K562 (cell line): ENCODE measurements at regions not wholly inside any gene's neighbourhood (a gene's known extent, or its start where the extent isn't known, plus 50 kb on each side); places are given as distances from the start of the nearest gene placed in this dataset.

Experiments
- ATAC-seq: fragments of 200-7000 bp; cut with Tn5 transposase; 3 replicates; pipeline ENCODE4 v1.9.1; 2020; ENCODE audit warnings: moderate library complexity
- BruUV-seq: library from RNA; stranded (reverse); fragments of 400-500 nt; replicated peaks from 2 replicates; lab custom pipeline; 2021; lab: Mats Ljungman, UMichigan
- CTCF ChIA-PET: fragments of 300-600 bp; formaldehyde crosslinking; extraction: SDS; loops from one replicate; lab custom pipeline; 2021; ENCODE audit warnings: low intra/inter-chr PET ratio; lab: Yijun Ruan, JAX
- POLR2A ChIA-PET: fragments of 300-600, 350-650 bp; sonication (Branson Sonifier 250); formaldehyde crosslinking; extraction: SDS; loops from one replicate; lab custom pipeline; 2021; ENCODE audit warnings: antibody characterized with exemption, inconsistent platforms; lab: Yijun Ruan, JAX
- DNase-seq, 4 experiments: peaks; one replicate each; pipeline versions ENCODE4 v3.0.0 to v3.0.0-alpha.2; 2011 to 2018; ENCODE audit warnings: low spot score in 3 of 4, mixed read lengths in 3 of 4; ENCODE audit errors: extremely low read depth in 1 of 4
- FAIRE-seq: peaks from 2 replicates; lab custom pipeline; 2011; peaks lifted over from hg19 to GRCh38; lab: Jason Lieb, UNC
- H2AFZ ChIP-seq: 2 replicates; pipeline ENCODE4 v1.6.0; 2011; ENCODE audit warnings: low read depth, low read length, control low read depth, inconsistent platforms
- H3K27ac ChIP-seq: fragments of 200-600 bp; 3 replicates; pipeline ENCODE4 v1.8.0; 2011; ENCODE audit warnings: low read depth, mild to moderate bottlenecking, control low read depth, inconsistent platforms, low read length, moderate library complexity, mixed read lengths; ENCODE audit errors: extremely low read depth
- H3K27me3 ChIP-seq, 2 experiments: fragments of 300-600 bp in 1 of 2; 2 replicates in 1 of 2; 3 replicates in 1 of 2; pipeline versions ENCODE4 v1.6.0 to v1.8.0; 2011; ENCODE audit warnings: inconsistent platforms in 2 of 2, low read length in 2 of 2, mild to moderate bottlenecking in 1 of 2, mixed read lengths in 1 of 2, moderate library complexity in 1 of 2; ENCODE audit not compliant: control insufficient read depth in 2 of 2, insufficient read depth in 2 of 2
- H3K36me3 ChIP-seq: fragments of 300-600 bp; 3 replicates; pipeline ENCODE4 v1.8.0; 2011; ENCODE audit warnings: mild to moderate bottlenecking, low read length, inconsistent platforms; ENCODE audit not compliant: control insufficient read depth, insufficient read depth
- H3K4me1 ChIP-seq, 2 experiments: fragments of 200-600 bp in 1 of 2; replicated peaks in 1 of 2; 2 replicates in 1 of 2; 3 replicates in 1 of 2; pipeline versions ENCODE4 v1.5.1 to v1.8.0; 2011; ENCODE audit warnings: inconsistent platforms in 2 of 2, low read length in 2 of 2, mild to moderate bottlenecking in 1 of 2, mixed read lengths in 1 of 2, moderate library complexity in 1 of 2; ENCODE audit not compliant: control insufficient read depth in 2 of 2, insufficient read depth in 2 of 2
- H3K4me2 ChIP-seq: 2 replicates; pipeline ENCODE4 v1.6.1; 2011; ENCODE audit warnings: low read length, control low read depth, inconsistent platforms, mixed read lengths; ENCODE audit not compliant: insufficient read depth
- H3K4me3 ChIP-seq: fragments of 200-600 bp; sonication (generic), shearing (Covaris generic); 2 replicates; pipeline ENCODE4 v1.5.1; 2016; ENCODE audit warnings: control low read depth, inconsistent platforms
- H3K79me2 ChIP-seq: fragments of 200-600 bp; 3 replicates; pipeline ENCODE4 v1.8.0; 2011; ENCODE audit warnings: low read length, inconsistent platforms; ENCODE audit not compliant: control insufficient read depth, insufficient read depth
- H3K9ac ChIP-seq, 2 experiments: 2 replicates each; pipeline versions ENCODE4 v1.6.0 to v1.6.1; 2011; ENCODE audit warnings: low read depth in 2 of 2, low read length in 2 of 2, control low read depth in 1 of 2, inconsistent platforms in 1 of 2, mild to moderate bottlenecking in 1 of 2, mixed read lengths in 1 of 2; ENCODE audit not compliant: insufficient read depth in 1 of 2
- H3K9me1 ChIP-seq: one replicate; pipeline ENCODE4 v1.6.0; 2011; ENCODE audit warnings: inconsistent platforms, mild to moderate bottlenecking, low read length, moderate library complexity; ENCODE audit not compliant: control insufficient read depth, insufficient read depth
- H3K9me3 ChIP-seq: replicated peaks from 2 replicates; pipeline ENCODE4 v1.5.1; 2011; ENCODE audit warnings: low read depth, low read length, inconsistent platforms; ENCODE audit not compliant: control insufficient read depth, insufficient read depth
- H4K20me1 ChIP-seq: replicated peaks from 2 replicates; pipeline ENCODE4 v1.6.1; 2011; ENCODE audit warnings: low read length, inconsistent platforms, mixed read lengths; ENCODE audit not compliant: control insufficient read depth, insufficient read depth
- BRCA1 ChIP-seq, 2 experiments: fragments of 450-650 bp in 1 of 2; sonication (generic) in 1 of 2; formaldehyde crosslinking in 1 of 2; IDR thresholded peaks; 2 replicates each; pipeline versions ENCODE4 v1.5.0 to v1.6.1; 2017 to 2020; ENCODE audit warnings: mild to moderate bottlenecking in 1 of 2, missing genetic modification reagents in 1 of 2
- CCNT2 ChIP-seq: IDR thresholded peaks from 2 replicates; pipeline ENCODE4 v1.6.1; 2011; ENCODE audit warnings: borderline replicate concordance, low read depth, mild to moderate bottlenecking, moderate library complexity, mixed read lengths, low read length; ENCODE audit not compliant: insufficient read length; ENCODE audit errors: extremely low read depth
- ESRRB ChIP-seq: fragments of 250-450 bp; sonication (Bioruptor Pico); IDR thresholded peaks from 2 replicates; pipeline ENCODE4 v1.5.0; 2020; ENCODE audit warnings: mild to moderate bottlenecking, moderate library complexity, borderline replicate concordance
- NONO ChIP-seq, 2 experiments: fragments of 200-400 bp in 1 of 2; fragments of 450-650 bp in 1 of 2; formaldehyde crosslinking in 1 of 2; IDR thresholded peaks; 2 replicates each; pipeline ENCODE4 v1.6.1; 2017; ENCODE audit warnings: low read depth in 2 of 2, mild to moderate bottlenecking in 2 of 2, moderate library complexity in 2 of 2, low read length in 1 of 2
- PPARD ChIP-seq: fragments of 250-450 bp; sonication (Bioruptor Pico); IDR thresholded peaks from 2 replicates; pipeline ENCODE4 v1.8.0; 2022; ENCODE audit warnings: inconsistent platforms, mild to moderate bottlenecking, moderate library complexity
- SIRT6 ChIP-seq: IDR thresholded peaks from one replicate; pipeline ENCODE4 v1.6.1; 2012; ENCODE audit warnings: low read depth, mild to moderate bottlenecking, control low read depth, inconsistent platforms, low read length, moderate library complexity
- SNIP1 ChIP-seq: fragments of 450-650 bp; IDR thresholded peaks from 2 replicates; pipeline ENCODE4 v1.7.1; 2017; ENCODE audit warnings: low read depth, mild to moderate bottlenecking
- SREBF1 ChIP-seq: fragments of 150-350 bp; IDR thresholded peaks from 2 replicates; pipeline ENCODE4 v1.6.1; 2014; ENCODE audit warnings: antibody characterized with exemption, low read depth, low read length, borderline replicate concordance
- TEAD2 ChIP-seq: fragments of 450-650 bp; IDR thresholded peaks from 2 replicates; pipeline ENCODE4 v1.6.1; 2016; ENCODE audit warnings: missing genetic modification characterization, control low read depth, missing compliant biosample characterization
- ZNF311 ChIP-seq: fragments of 250-450 bp; sonication (Bioruptor Pico); IDR thresholded peaks from 2 replicates; pipeline ENCODE4 v1.4.0; 2020; ENCODE audit warnings: mild to moderate bottlenecking, moderate library complexity
- WGBS: fragments of 100-300 bp; shearing (Covaris generic); methylation state at CpG from one replicate; pipeline ENCODE4 v1.1.6; 2016; ENCODE audit warnings: low coverage, mixed read lengths; ENCODE audit not compliant: insufficient coverage; ENCODE audit errors: missing lambda C conversion rate; 5-methylcytosine and 5-hydroxymethylcytosine counted together
- in situ Hi-C: fragments of 300-500 bp; cut with MboI; formaldehyde crosslinking; loops from 4 replicates; pipeline ENCODE4 v1.15.0; 2018; ENCODE audit warnings: inconsistent platforms, mixed read lengths
- intact Hi-C: fragments of 100-400 bp; cut with micrococcal nuclease; formaldehyde crosslinking; loops from 2 replicates; pipeline ENCODE4 v1.14.2; 2022
- TF ChIP-seq, protein P1 (sequence below): fragments of 250-450 bp; sonication (Bioruptor Pico); IDR thresholded peaks from 2 replicates; pipeline ENCODE4 v1.4.0; 2020; ENCODE audit warnings: mild to moderate bottlenecking, moderate library complexity, borderline replicate concordance

DNA sequence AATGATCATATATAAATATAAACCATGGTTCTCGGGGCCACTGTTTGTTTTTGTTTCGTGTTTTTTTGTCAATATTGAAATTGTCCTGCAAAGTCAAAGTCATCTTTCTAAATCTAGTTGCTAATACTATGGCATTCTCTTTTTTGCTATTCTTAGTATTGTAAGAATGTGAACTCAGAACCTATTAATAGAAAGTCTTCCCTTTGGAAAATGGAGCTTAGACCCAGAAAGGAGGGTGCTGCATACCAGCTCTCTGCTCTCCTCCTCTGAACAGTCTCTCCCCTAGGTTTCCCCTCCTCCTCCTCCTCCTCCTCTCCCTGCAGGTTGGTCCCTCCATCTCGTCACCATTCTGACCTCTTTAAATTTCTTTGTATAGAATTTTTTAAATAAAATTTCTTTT is 150.4 kb upstream of the CCN2 start:
- TF ChIP-seq ZNF311 (no peak), TEAD2 (tag) (no peak), SNIP1 (no peak), CCNT2 (no peak), SREBF1 (no peak), ESRRB (CRISPR knock-in tag) (no peak), NONO (IDR thresholded peaks at IDR 0.05; ENCODE audit: low read depth in 2 of 2, low read length in 1 of 2) (no peak), PPARD (no peak), BRCA1 (IDR thresholded peaks at IDR 0.05) (no peak), BRCA1 (CRISPR knock-in tag; IDR thresholded peaks at IDR 0.05) (no peak), SIRT6 (no peak)
- TF ChIP-seq, protein P1, sequence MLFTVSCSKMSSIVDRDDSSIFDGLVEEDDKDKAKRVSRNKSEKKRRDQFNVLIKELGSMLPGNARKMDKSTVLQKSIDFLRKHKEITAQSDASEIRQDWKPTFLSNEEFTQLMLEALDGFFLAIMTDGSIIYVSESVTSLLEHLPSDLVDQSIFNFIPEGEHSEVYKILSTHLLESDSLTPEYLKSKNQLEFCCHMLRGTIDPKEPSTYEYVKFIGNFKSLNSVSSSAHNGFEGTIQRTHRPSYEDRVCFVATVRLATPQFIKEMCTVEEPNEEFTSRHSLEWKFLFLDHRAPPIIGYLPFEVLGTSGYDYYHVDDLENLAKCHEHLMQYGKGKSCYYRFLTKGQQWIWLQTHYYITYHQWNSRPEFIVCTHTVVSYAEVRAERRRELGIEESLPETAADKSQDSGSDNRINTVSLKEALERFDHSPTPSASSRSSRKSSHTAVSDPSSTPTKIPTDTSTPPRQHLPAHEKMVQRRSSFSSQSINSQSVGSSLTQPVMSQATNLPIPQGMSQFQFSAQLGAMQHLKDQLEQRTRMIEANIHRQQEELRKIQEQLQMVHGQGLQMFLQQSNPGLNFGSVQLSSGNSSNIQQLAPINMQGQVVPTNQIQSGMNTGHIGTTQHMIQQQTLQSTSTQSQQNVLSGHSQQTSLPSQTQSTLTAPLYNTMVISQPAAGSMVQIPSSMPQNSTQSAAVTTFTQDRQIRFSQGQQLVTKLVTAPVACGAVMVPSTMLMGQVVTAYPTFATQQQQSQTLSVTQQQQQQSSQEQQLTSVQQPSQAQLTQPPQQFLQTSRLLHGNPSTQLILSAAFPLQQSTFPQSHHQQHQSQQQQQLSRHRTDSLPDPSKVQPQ (CRISPR knock-in tag) = no peak
- Histone ChIP-seq H2AFZ (no peak overlapping the region), H3K9ac (no peak overlapping the region), H4K20me1 (no peaks in the 10 kb centered on the region), H3K36me3 (no peaks in the 10 kb centered on the region), H3K4me2 (no peak overlapping the region), H3K27me3 (no peaks in the 10 kb centered on the region), H3K4me3 (no peak overlapping the region), H3K4me1 (no peaks in the 10 kb centered on the region), H3K9me3 (peaks cover 4% of the 10 kb centered on the region), H3K79me2 (no peaks in the 10 kb centered on the region), H3K27ac (no peak overlapping the region), H3K9me1 (no peaks in the 10 kb centered on the region)
- DNase-seq (no peak), FAIRE-seq (no peak), ATAC-seq (no peak)
- CTCF ChIA-PET = no interaction called here
- BruUV-seq = no TSS peak
- in situ Hi-C loops (no loop called here), intact Hi-C loops (no loop called here)
- WGBS = 6% methylated on average over 3 of the region's 3 CpGs
- POLR2A ChIA-PET = no interaction called here
